BE2C (cell line): ENCODE measurements at regions not wholly inside any gene's neighbourhood (a gene's known extent, or its start where the extent isn't known, plus 50 kb on each side); places are given as distances from the start of the nearest gene placed in this dataset.

Experiments used
- DNase-seq: peaks from one replicate; pipeline ENCODE4 v3.0.0-alpha.2; 2020
- H3K27me3 ChIP-seq: fragments of 250-450 bp; sonication (Bioruptor Pico); 2 replicates; pipeline ENCODE4 v1.5.1; 2020; ENCODE audit warnings: mild to moderate bottlenecking
- H3K36me3 ChIP-seq: fragments of 250-450 bp; sonication (Bioruptor Pico); 2 replicates; pipeline ENCODE4 v1.5.1; 2020; ENCODE audit warnings: mild to moderate bottlenecking
- H3K4me1 ChIP-seq: fragments of 250-450 bp; sonication (Bioruptor Pico); 2 replicates; pipeline ENCODE4 v1.5.1; 2020
- H3K4me3 ChIP-seq: 2 replicates; pipeline ENCODE4 v1.5.1; 2011; ENCODE audit warnings: low read depth, low read length
- H3K9me3 ChIP-seq: fragments of 250-450 bp; sonication (Bioruptor Pico); 2 replicates; pipeline ENCODE4 v1.5.1; 2020
- CTCF ChIP-seq: IDR thresholded peaks from 2 replicates; pipeline ENCODE4 v1.5.1; 2012; ENCODE audit warnings: mild to moderate bottlenecking, low read depth, low read length

- H3K4me3 ChIP-seq, result no peak overlapping the region
- H3K27me3 ChIP-seq, result no peaks in the 10 kb centered on the region
- DNase-seq, result no peak
- no peaks in the 10 kb centered on the region for H3K9me3 ChIP-seq
- TF ChIP-seq CTCF, result no peak
- H3K4me1 ChIP-seq, result no peaks in the 10 kb centered on the region
- no peaks in the 10 kb centered on the region for H3K36me3 ChIP-seq
These were observed 222.9 kb upstream of the LMO3 start for GRCh38 chr12:16828891-16829290.

- no peak for TF ChIP-seq CTCF
- Histone ChIP-seq H3K27me3 (no peaks in the 10 kb centered on the region), H3K9me3 (no peaks in the 10 kb centered on the region; the same call in 1 of the 2 replicates), H3K4me3 (no peak overlapping the region), H3K4me1 (no peaks in the 10 kb centered on the region; the same call in 1 of the 2 replicates), H3K36me3 (no peaks in the 10 kb centered on the region)
- DNase-seq, result no peak
These were observed 201.8 kb upstream of the LMO3 start for GRCh38 chr12:16807731-16808130.

- Histone ChIP-seq H3K4me3 (no peak overlapping the region), H3K27me3 (no peaks in the 10 kb centered on the region), H3K9me3 (no peaks in the 10 kb centered on the region), H3K4me1 (peaks cover 5% of the 10 kb centered on the region; the same call in 1 of the 2 replicates), H3K36me3 (no peaks in the 10 kb centered on the region)
- no peak for TF ChIP-seq CTCF
- DNase-seq, result no peak
These were observed 190.2 kb upstream of the LMO3 start for GRCh38 chr12:16796168-16796567.

- DNase-seq, result peak; percentile 12
- Histone ChIP-seq H3K9me3 (no peaks in the 10 kb centered on the region), H3K36me3 (no peaks in the 10 kb centered on the region), H3K4me1 (peaks cover 40% of the 10 kb centered on the region), H3K4me3 (peak overlapping the region; percentile 48), H3K27me3 (no peaks in the 10 kb centered on the region)
- TF ChIP-seq CTCF, result no peak
These were observed 183.3 kb upstream of the LMO3 start for GRCh38 chr12:16789204-16789790.

GRCh38 chr12:16788506-16789203 is 182.7 kb upstream of the LMO3 start:
- Histone ChIP-seq H3K4me1 (peaks cover 40% of the 10 kb centered on the region), H3K9me3 (no peaks in the 10 kb centered on the region), H3K36me3 (no peaks in the 10 kb centered on the region), H3K4me3 (peak overlapping the region; percentile 48), H3K27me3 (no peaks in the 10 kb centered on the region)
- no peak for TF ChIP-seq CTCF
- no peak for DNase-seq

- Histone ChIP-seq H3K4me3 (no peak overlapping the region), H3K27me3 (no peaks in the 10 kb centered on the region), H3K9me3 (no peaks in the 10 kb centered on the region), H3K4me1 (peaks cover 33% of the 10 kb centered on the region), H3K36me3 (no peaks in the 10 kb centered on the region)
- DNase-seq, result no peak
- no peak for TF ChIP-seq CTCF
These were observed 180.0 kb upstream of the LMO3 start for GRCh38 chr12:16785953-16786352.
